ENCODE measurements at regions not wholly inside any gene's neighbourhood (a gene's known extent, or its start where the extent isn't known, plus 50 kb on each side); places are given as distances from the start of the nearest gene placed in this dataset.

GRCh38 chr5:144915452-144915851 lies 744.8 kb downstream of the KCTD16 start:
- DNase-seq (ENCODE audit: low read depth, low spot score), result no peak
- TF ChIP-seq, protein P1, sequence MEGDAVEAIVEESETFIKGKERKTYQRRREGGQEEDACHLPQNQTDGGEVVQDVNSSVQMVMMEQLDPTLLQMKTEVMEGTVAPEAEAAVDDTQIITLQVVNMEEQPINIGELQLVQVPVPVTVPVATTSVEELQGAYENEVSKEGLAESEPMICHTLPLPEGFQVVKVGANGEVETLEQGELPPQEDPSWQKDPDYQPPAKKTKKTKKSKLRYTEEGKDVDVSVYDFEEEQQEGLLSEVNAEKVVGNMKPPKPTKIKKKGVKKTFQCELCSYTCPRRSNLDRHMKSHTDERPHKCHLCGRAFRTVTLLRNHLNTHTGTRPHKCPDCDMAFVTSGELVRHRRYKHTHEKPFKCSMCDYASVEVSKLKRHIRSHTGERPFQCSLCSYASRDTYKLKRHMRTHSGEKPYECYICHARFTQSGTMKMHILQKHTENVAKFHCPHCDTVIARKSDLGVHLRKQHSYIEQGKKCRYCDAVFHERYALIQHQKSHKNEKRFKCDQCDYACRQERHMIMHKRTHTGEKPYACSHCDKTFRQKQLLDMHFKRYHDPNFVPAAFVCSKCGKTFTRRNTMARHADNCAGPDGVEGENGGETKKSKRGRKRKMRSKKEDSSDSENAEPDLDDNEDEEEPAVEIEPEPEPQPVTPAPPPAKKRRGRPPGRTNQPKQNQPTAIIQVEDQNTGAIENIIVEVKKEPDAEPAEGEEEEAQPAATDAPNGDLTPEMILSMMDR (conservative IDR thresholded peaks at IDR 0.05), result no peak
- Mint-ChIP-seq H3K27me3 (ENCODE audit: low read depth) (no peaks in the 10 kb centered on the region), H3K4me1 (no peaks in the 10 kb centered on the region), H3K27ac (ENCODE audit: unreplicated experiment) (no peak overlapping the region), H3K9me3 (peaks cover 2% of the 10 kb centered on the region), H3K4me3 (no peak overlapping the region), H3K36me3 (ENCODE audit: low read depth) (no peaks in the 10 kb centered on the region)

GRCh38 chr5:144913661-144914060 lies 743.0 kb downstream of the KCTD16 start:
- H3K27me3 Mint-ChIP-seq (ENCODE audit: low read depth), result no peaks in the 10 kb centered on the region
- no peaks in the 10 kb centered on the region for H3K4me1 Mint-ChIP-seq
- H3K27ac Mint-ChIP-seq (ENCODE audit: unreplicated experiment), result no peak overlapping the region

DNA sequence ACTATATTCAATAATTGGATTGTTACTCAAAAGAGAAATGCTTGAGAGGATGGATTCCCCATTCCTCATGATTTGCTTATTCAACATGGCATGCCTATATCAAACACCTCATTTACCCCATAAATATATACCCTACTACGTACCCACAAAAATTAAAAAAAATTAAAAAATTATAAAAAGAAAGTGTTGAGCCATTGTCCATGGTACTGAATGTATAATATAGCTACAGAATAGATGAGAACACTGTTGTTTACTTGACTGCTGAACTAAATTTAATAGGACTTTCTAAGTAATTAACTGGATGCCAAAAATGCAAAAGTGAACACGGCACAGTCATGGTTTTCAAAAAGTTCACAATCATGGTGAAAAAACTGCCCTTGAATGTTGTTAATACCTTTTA lies 725.8 kb downstream of the KCTD16 start:
- Mint-ChIP-seq H3K9me3 (peaks cover 6% of the 10 kb centered on the region), H3K36me3 (ENCODE audit: low read depth) (no peaks in the 10 kb centered on the region), H3K27ac (ENCODE audit: unreplicated experiment) (no peak overlapping the region), H3K27me3 (ENCODE audit: low read depth) (no peaks in the 10 kb centered on the region), H3K4me1 (no peaks in the 10 kb centered on the region), H3K4me3 (no peak overlapping the region)
- TF ChIP-seq, protein P1 (conservative IDR thresholded peaks at IDR 0.05), result no peak
- DNase-seq (ENCODE audit: low read depth, low spot score), result no peak

More at GRCh38 chr5:144913661-144914060, 743.0 kb downstream of the KCTD16 start:
- TF ChIP-seq, protein P1 (conservative IDR thresholded peaks at IDR 0.05), result no peak
- DNase-seq (ENCODE audit: low read depth, low spot score), result no peak
- peaks cover 6% of the 10 kb centered on the region for H3K9me3 Mint-ChIP-seq
- no peaks in the 10 kb centered on the region for H3K36me3 Mint-ChIP-seq (ENCODE audit: low read depth)
- H3K4me3 Mint-ChIP-seq, result no peak overlapping the region

- no peak for DNase-seq (ENCODE audit: low read depth, low spot score)
- Mint-ChIP-seq H3K4me3 (no peak overlapping the region), H3K9me3 (no peaks in the 10 kb centered on the region), H3K27me3 (ENCODE audit: low read depth) (no peaks in the 10 kb centered on the region), H3K4me1 (no peaks in the 10 kb centered on the region), H3K27ac (ENCODE audit: unreplicated experiment) (no peak overlapping the region), H3K36me3 (ENCODE audit: low read depth) (no peaks in the 10 kb centered on the region)
- TF ChIP-seq, protein P1 (conservative IDR thresholded peaks at IDR 0.05), result no peak
These were observed 716.0 kb downstream of the KCTD16 start for GRCh38 chr5:144886668-144887067.

DNA sequence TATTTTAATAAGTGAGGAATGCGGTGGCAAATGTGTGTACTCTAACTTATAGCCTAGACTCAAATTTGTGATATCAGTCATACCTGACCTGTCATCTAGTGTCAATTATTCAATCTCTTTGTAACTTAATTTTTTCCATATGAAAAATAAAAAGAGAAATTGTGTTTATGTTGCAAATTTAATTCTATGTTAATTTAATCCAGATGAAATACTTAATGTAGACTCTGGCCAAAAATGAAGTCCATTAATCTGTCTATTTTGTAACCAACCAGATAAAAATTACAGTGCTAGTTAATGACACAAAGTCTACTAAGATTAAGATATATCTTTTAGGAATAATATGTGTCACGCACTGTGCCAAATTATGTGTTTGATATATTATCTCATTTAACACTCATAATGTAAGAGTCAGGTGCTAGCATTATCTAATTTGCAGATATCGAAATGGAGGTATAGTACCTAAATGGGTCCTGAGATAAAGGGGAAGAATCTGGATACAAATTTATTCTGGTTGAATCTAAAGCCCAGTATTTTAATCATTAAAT lies 712.1 kb downstream of the KCTD16 start:
- TF ChIP-seq, protein P1 (conservative IDR thresholded peaks at IDR 0.05), result no peak
- no peaks in the 10 kb centered on the region for H3K36me3 Mint-ChIP-seq (ENCODE audit: low read depth)
- no peak overlapping the region for H3K27ac Mint-ChIP-seq (ENCODE audit: unreplicated experiment)
- H3K27me3 Mint-ChIP-seq (ENCODE audit: low read depth), result no peaks in the 10 kb centered on the region
- no peaks in the 10 kb centered on the region for H3K9me3 Mint-ChIP-seq
- no peak overlapping the region for H3K4me3 Mint-ChIP-seq
- no peak for DNase-seq (ENCODE audit: low read depth, low spot score)
- H3K4me1 Mint-ChIP-seq, result no peaks in the 10 kb centered on the region
